HCT116 (cell line): ENCODE measurements at regions not wholly inside any gene's neighbourhood (a gene's known extent, or its start where the extent isn't known, plus 50 kb on each side); places are given as distances from the start of the nearest gene placed in this dataset.

Source experiments
- ATAC-seq: fragments of 200-7000 bp; cut with Tn5 transposase; 2 replicates; pipeline ENCODE4 v1.9.1; 2020; ENCODE audit warnings: mild to moderate bottlenecking, moderate library complexity
- BruUV-seq: library from RNA; stranded (reverse); fragments of 400-500 nt; replicated peaks from 2 replicates; lab custom pipeline; 2021; lab: Mats Ljungman, UMichigan
- CTCF ChIA-PET: fragments of 300-600 bp; sonication (Branson Sonifier 250); formaldehyde crosslinking; loops from one replicate; lab custom pipeline; 2021; ENCODE audit warnings: antibody characterized with exemption; lab: Charles Lee
- POLR2A ChIA-PET: fragments of 300-600, 350-600 bp; sonication (Branson Sonifier 250); formaldehyde crosslinking; loops from one replicate; lab custom pipeline; 2021; ENCODE audit warnings: antibody characterized with exemption; lab: Charles Lee
- RAD21 ChIA-PET, 2 experiments: fragments of 300-600 bp; sonication (Branson Sonifier 250); formaldehyde crosslinking; loops; one replicate each; lab custom pipeline; 2023; ENCODE audit warnings: low total read pairs in 2 of 2; ENCODE audit not compliant: uncharacterized antibody in 2 of 2, unreplicated experiment in 2 of 2, low non-redundant PET in 1 of 2; lab: Charles Lee
- DNase-seq: peaks from one replicate; pipeline ENCODE4 v3.0.0-alpha.2; 2010; ENCODE audit warnings: low read depth, low spot score
- H2AFZ ChIP-seq: fragments of 200-600 bp; shearing (Covaris generic), sonication (generic); 2 replicates; pipeline ENCODE4 v1.6.1; 2017; ENCODE audit warnings: low read depth, mixed run types, mixed read lengths, antibody characterized with exemption, low read length; ENCODE audit not compliant: poor library complexity, severe bottlenecking
- H3K27ac ChIP-seq: 2 replicates; pipeline ENCODE4 v1.5.1; 2012; ENCODE audit warnings: low read depth, low read length
- H3K27me3 ChIP-seq: fragments of 200-600 bp; sonication (generic); 2 replicates; pipeline ENCODE4 v1.6.1; 2016; ENCODE audit warnings: mixed run types, low read length, mixed read lengths; ENCODE audit not compliant: insufficient read depth
- H3K36me3 ChIP-seq, 2 experiments: fragments of 200-500 bp in 1 of 2; fragments of 200-600 bp in 1 of 2; sonication (Bioruptor generic) in 1 of 2; sonication (generic) in 1 of 2; 2 replicates each; pipeline versions ENCODE4 v1.5.1 to v1.6.1; 2014 to 2016; ENCODE audit warnings: low read length in 2 of 2, inconsistent platforms in 1 of 2, mixed read lengths in 1 of 2, mixed run types in 1 of 2; ENCODE audit not compliant: insufficient read depth in 2 of 2, control insufficient read depth in 1 of 2
- H3K4me1 ChIP-seq, 2 experiments: fragments of 200-600 bp in 1 of 2; sonication (generic) in 1 of 2; 2 replicates each; pipeline versions ENCODE4 v1.5.1 to v1.6.1; 2012 to 2017; ENCODE audit warnings: low read length in 2 of 2, inconsistent platforms in 1 of 2, mild to moderate bottlenecking in 1 of 2, mixed read lengths in 1 of 2, mixed run types in 1 of 2, moderate library complexity in 1 of 2; ENCODE audit not compliant: insufficient read depth in 2 of 2, control insufficient read depth in 1 of 2
- H3K4me2 ChIP-seq: fragments of 200-600 bp; sonication (generic); 2 replicates; pipeline ENCODE4 v1.6.1; 2017; ENCODE audit warnings: mixed run types, low read length, mixed read lengths
- H3K4me3 ChIP-seq, 2 experiments: fragments of 200-600 bp in 1 of 2; sonication (generic) in 1 of 2; replicated peaks in 1 of 2; 2 replicates each; pipeline ENCODE4 v1.5.1; 2011 to 2016; ENCODE audit warnings: low read length in 2 of 2, control low read depth in 1 of 2, low read depth in 1 of 2, mild to moderate bottlenecking in 1 of 2, mixed read lengths in 1 of 2, mixed run types in 1 of 2
- H3K79me2 ChIP-seq: fragments of 200-600 bp; sonication (generic); 2 replicates; pipeline ENCODE4 v1.6.1; 2017; ENCODE audit warnings: mild to moderate bottlenecking, mixed run types, low read length, moderate library complexity, mixed read lengths; ENCODE audit not compliant: insufficient read depth
- H3K9ac ChIP-seq: fragments of 200-600 bp; sonication (generic); 2 replicates; pipeline ENCODE4 v1.6.1; 2016; ENCODE audit warnings: low read length, mixed read lengths
- H3K9me2 ChIP-seq: fragments of 200-600 bp; sonication (generic), shearing (Covaris generic); 2 replicates; pipeline ENCODE4 v1.6.1; 2017; ENCODE audit warnings: mixed run types, mild to moderate bottlenecking, moderate library complexity; ENCODE audit not compliant: insufficient read depth
- H3K9me3 ChIP-seq, 2 experiments: fragments of 200-500 bp in 1 of 2; fragments of 200-600 bp in 1 of 2; sonication (Bioruptor generic) in 1 of 2; sonication (generic) in 1 of 2; 2 replicates each; pipeline ENCODE4 v1.6.1; 2014 to 2017; ENCODE audit warnings: low read length in 2 of 2, mixed read lengths in 2 of 2, inconsistent platforms in 1 of 2, low read depth in 1 of 2, mild to moderate bottlenecking in 1 of 2, mixed run types in 1 of 2, moderate library complexity in 1 of 2; ENCODE audit not compliant: control insufficient read depth in 1 of 2, insufficient read depth in 1 of 2
- H4K20me1 ChIP-seq: fragments of 200-600 bp; sonication (generic), shearing (Covaris generic); 2 replicates; pipeline ENCODE4 v1.6.1; 2017; ENCODE audit warnings: mixed run types, mild to moderate bottlenecking, moderate library complexity; ENCODE audit not compliant: insufficient read depth
- ATF3 ChIP-seq: IDR thresholded peaks from 2 replicates; pipeline ENCODE4 v1.6.1; 2012
- CEBPB ChIP-seq: IDR thresholded peaks from 2 replicates; pipeline ENCODE4 v1.6.1; 2012; ENCODE audit warnings: low read depth
- CTCF ChIP-seq, 3 experiments: fragments of 200-600 bp in 1 of 3; sonication (generic) in 1 of 3; IDR thresholded peaks in 2 of 3; conservative IDR thresholded peaks in 1 of 3; 2 replicates each; pipeline ENCODE4 v1.5.1; 2012 to 2017; ENCODE audit warnings: low read depth in 2 of 3, low read length in 2 of 3, antibody characterized with exemption in 1 of 3, borderline replicate concordance in 1 of 3, control low read depth in 1 of 3, mild to moderate bottlenecking in 1 of 3, mixed read lengths in 1 of 3, mixed run types in 1 of 3, moderate library complexity in 1 of 3; ENCODE audit not compliant: insufficient read depth in 1 of 3
- EGR1 ChIP-seq: IDR thresholded peaks from 2 replicates; pipeline ENCODE4 v1.6.1; 2012; ENCODE audit warnings: low read depth
- EZH2 ChIP-seq: fragments of 200-600 bp; sonication (generic); IDR thresholded peaks from 2 replicates; pipeline ENCODE4 v1.6.1; 2017; ENCODE audit warnings: antibody characterized with exemption, mixed run types
- EZH2phosphoT487 ChIP-seq: fragments of 200-600 bp; IDR thresholded peaks from 2 replicates; pipeline ENCODE4 v1.6.1; 2018; ENCODE audit warnings: antibody characterized with exemption, borderline replicate concordance
- FOSL1 ChIP-seq: IDR thresholded peaks from 2 replicates; pipeline ENCODE4 v1.6.1; 2012; ENCODE audit warnings: low read depth
- JUND ChIP-seq: IDR thresholded peaks from 2 replicates; pipeline ENCODE4 v1.6.1; 2012
- MAX ChIP-seq: IDR thresholded peaks from 2 replicates; pipeline ENCODE4 v1.6.1; 2012
- POLR2A ChIP-seq: IDR thresholded peaks from 2 replicates; pipeline ENCODE4 v1.7.0; 2011; ENCODE audit warnings: borderline replicate concordance; ENCODE audit not compliant: insufficient read depth, insufficient read length; ENCODE audit errors: extremely low read depth
- POLR2AphosphoS5 ChIP-seq: IDR thresholded peaks from 2 replicates; pipeline ENCODE4 v1.6.1; 2011; ENCODE audit warnings: mild to moderate bottlenecking, low read depth, low read length, moderate library complexity
- REST ChIP-seq: IDR thresholded peaks from 2 replicates; pipeline ENCODE4 v1.6.1; 2012; ENCODE audit warnings: low read depth
- SIN3A ChIP-seq: IDR thresholded peaks from 2 replicates; pipeline ENCODE4 v1.6.1; 2012; ENCODE audit warnings: low read depth
- SP1 ChIP-seq: IDR thresholded peaks from 2 replicates; pipeline ENCODE4 v1.6.1; 2012; ENCODE audit warnings: low read depth
- SRF ChIP-seq: IDR thresholded peaks from 2 replicates; pipeline ENCODE4 v1.6.1; 2012; ENCODE audit warnings: low read depth
- TCF7L2 ChIP-seq: IDR thresholded peaks from 2 replicates; pipeline ENCODE4 v1.7.0; 2011; ENCODE audit warnings: borderline replicate concordance, inconsistent platforms; ENCODE audit not compliant: insufficient read depth, insufficient read length; ENCODE audit errors: extremely low read depth
- ZBTB33 ChIP-seq: IDR thresholded peaks from 2 replicates; pipeline ENCODE4 v1.6.1; 2011; ENCODE audit warnings: mild to moderate bottlenecking, low read length, moderate library complexity; ENCODE audit not compliant: insufficient replicate concordance; ENCODE audit errors: extremely low read depth
- ZFX ChIP-seq: fragments of 450-650 bp; IDR thresholded peaks from 2 replicates; pipeline ENCODE4 v1.6.1; 2017
- ZNF274 ChIP-seq: fragments of 200-500 bp; sonication (Bioruptor generic); IDR thresholded peaks from 2 replicates; pipeline ENCODE4 v1.6.1; 2014; ENCODE audit warnings: mild to moderate bottlenecking, low read depth, low read length, inconsistent platforms
- intact Hi-C: fragments of 100-400 bp; cut with micrococcal nuclease; formaldehyde crosslinking; loops from 2 replicates; pipeline ENCODE4 v1.10.0; 2022

GRCh38 chr4:111483375-111484169, 661.7 kb upstream of the FAM241A start:
- Histone ChIP-seq H3K9me3 (no peaks in the 10 kb centered on the region), H3K4me3 (no peak overlapping the region), H3K9ac (no peak overlapping the region), H3K9me2 (no peaks in the 10 kb centered on the region), H3K36me3 (no peaks in the 10 kb centered on the region), H3K79me2 (no peaks in the 10 kb centered on the region), H3K4me1 (no peaks in the 10 kb centered on the region), H3K27me3 (no peaks in the 10 kb centered on the region), H2AFZ (no peak overlapping the region), H3K27ac (no peak overlapping the region), H3K4me2 (no peak overlapping the region), H4K20me1 (no peaks in the 10 kb centered on the region)
- intact Hi-C loops = no loop called here
- BruUV-seq = no TSS peak
- ATAC-seq = no peak
- ChIA-PET CTCF (no interaction called here), RAD21 (no interaction called here), POLR2A (no interaction called here)
- no peak for DNase-seq
- TF ChIP-seq TCF7L2 (no peak), ATF3 (no peak), POLR2AphosphoS5 (no peak), EZH2phosphoT487 (no peak), MAX (no peak), ZNF274 (no peak), EGR1 (no peak), SP1 (no peak), SRF (no peak), JUND (no peak), SIN3A (no peak), FOSL1 (no peak), EZH2 (no peak), CEBPB (no peak), ZBTB33 (no peak), CTCF (IDR thresholded peaks at IDR 0.05 in 2 of 3, conservative IDR thresholded peaks at IDR 0.05 in 1 of 3; ENCODE audit: borderline replicate concordance in 1 of 3, insufficient read depth in 1 of 3, low read depth in 2 of 3, low read length in 2 of 3) (no peak), POLR2A (no peak), REST (no peak), ZFX (no peak)
